ENCODE measurements at regions not wholly inside any gene's neighbourhood (a gene's known extent, or its start where the extent isn't known, plus 50 kb on each side); places are given as distances from the start of the nearest gene placed in this dataset.
"Not testable (repeated sequence)": the region's sequence is repeated elsewhere in the genome, so short reads cannot be mapped to it uniquely, and the experiment has no call there.

GRCh38 chr2:81097361-81097760, 792.8 kb upstream of the LRRTM1 start:
- no peak for DNase-seq (ENCODE audit: low read depth, low spot score)
- no peak overlapping the region for H3K4me3 ChIP-seq (ENCODE audit: low read length)

GRCh38 chr2:81093031-81093430, 788.5 kb upstream of the LRRTM1 start:
- DNase-seq (ENCODE audit: low read depth, low spot score), result no peak
- no peak overlapping the region for H3K4me3 ChIP-seq (ENCODE audit: low read length)

- no peak for DNase-seq (ENCODE audit: low read depth, low spot score)
- H3K4me3 ChIP-seq (ENCODE audit: low read length), result no peak overlapping the region
These were observed 783.1 kb upstream of the LRRTM1 start for GRCh38 chr2:81087646-81088045.

GRCh38 chr2:81084101-81084500, 779.5 kb upstream of the LRRTM1 start:
- no peak overlapping the region for H3K4me3 ChIP-seq (ENCODE audit: low read length)
- DNase-seq (ENCODE audit: low read depth, low spot score), result no peak

GRCh38 chr2:81078631-81079030, 774.1 kb upstream of the LRRTM1 start:
- no peak for DNase-seq (ENCODE audit: low read depth, low spot score)
- H3K4me3 ChIP-seq (ENCODE audit: low read length), result no peak overlapping the region

GRCh38 chr2:81078102-81078501, 773.5 kb upstream of the LRRTM1 start:
- H3K4me3 ChIP-seq (ENCODE audit: low read length), result no peak overlapping the region
- DNase-seq (ENCODE audit: low read depth, low spot score), result no peak

GRCh38 chr2:81077396-81077795, 772.8 kb upstream of the LRRTM1 start:
- no peak for DNase-seq (ENCODE audit: low read depth, low spot score)
- no peak overlapping the region for H3K4me3 ChIP-seq (ENCODE audit: low read length)

GRCh38 chr2:81073412-81073811, 768.9 kb upstream of the LRRTM1 start:
- no peak overlapping the region for H3K4me3 ChIP-seq (ENCODE audit: low read length)
- no peak for DNase-seq (ENCODE audit: low read depth, low spot score)

GRCh38 chr2:81068144-81068543, 763.6 kb upstream of the LRRTM1 start:
- H3K4me3 ChIP-seq (ENCODE audit: low read length), result no peak overlapping the region
- no peak for DNase-seq (ENCODE audit: low read depth, low spot score)

GRCh38 chr2:81061016-81061415, 756.5 kb upstream of the LRRTM1 start:
- DNase-seq (ENCODE audit: low read depth, low spot score), result no peak
- no peak overlapping the region for H3K4me3 ChIP-seq (ENCODE audit: low read length)

- H3K4me3 ChIP-seq (ENCODE audit: low read length), result no peak overlapping the region
- no peak for DNase-seq (ENCODE audit: low read depth, low spot score)
These were observed 746.1 kb upstream of the LRRTM1 start for GRCh38 chr2:81050580-81051095.

- no peak for DNase-seq (ENCODE audit: low read depth, low spot score)
- H3K4me3 ChIP-seq (ENCODE audit: low read length), result no peak overlapping the region
These were observed 739.1 kb upstream of the LRRTM1 start for GRCh38 chr2:81043681-81044080.

- DNase-seq (ENCODE audit: low read depth, low spot score), result no peak
- no peak overlapping the region for H3K4me3 ChIP-seq (ENCODE audit: low read length)
These were observed 702.6 kb upstream of the LRRTM1 start for GRCh38 chr2:81007104-81007503.

GRCh38 chr2:81002906-81003305, 698.4 kb upstream of the LRRTM1 start:
- H3K4me3 ChIP-seq (ENCODE audit: low read length), result no peak overlapping the region
- DNase-seq (ENCODE audit: low read depth, low spot score), result no peak

GRCh38 chr2:80987466-80987865, 682.9 kb upstream of the LRRTM1 start:
- H3K4me3 ChIP-seq (ENCODE audit: low read length), result no peak overlapping the region
- DNase-seq (ENCODE audit: low read depth, low spot score), result no peak

GRCh38 chr2:80969900-80970299, 665.3 kb upstream of the LRRTM1 start:
- DNase-seq (ENCODE audit: low read depth, low spot score), result no peak
- H3K4me3 ChIP-seq (ENCODE audit: low read length), result no peak overlapping the region

- DNase-seq (ENCODE audit: low read depth, low spot score), result no peak
These were observed 663.9 kb upstream of the LRRTM1 start for GRCh38 chr2:80968450-80968849.

GRCh38 chr2:80947601-80948130, 643.1 kb upstream of the LRRTM1 start:
- no peak overlapping the region for H3K4me3 ChIP-seq (ENCODE audit: low read length)
- no peak for DNase-seq (ENCODE audit: low read depth, low spot score)

More at GRCh38 chr2:80968450-80968849, 663.9 kb upstream of the LRRTM1 start:
- H3K4me3 ChIP-seq (ENCODE audit: low read length), result no peak overlapping the region

- H3K4me3 ChIP-seq (ENCODE audit: low read length), result no peak overlapping the region
- no peak for DNase-seq (ENCODE audit: low read depth, low spot score)
These were observed 638.9 kb upstream of the LRRTM1 start for GRCh38 chr2:80943487-80943886.

GRCh38 chr2:80942766-80943165, 638.2 kb upstream of the LRRTM1 start:
- DNase-seq (ENCODE audit: low read depth, low spot score), result no peak
- H3K4me3 ChIP-seq (ENCODE audit: low read length), result no peak overlapping the region

- no peak overlapping the region for H3K4me3 ChIP-seq (ENCODE audit: low read length)
- DNase-seq (ENCODE audit: low read depth, low spot score), result no peak
These were observed 633.9 kb upstream of the LRRTM1 start for GRCh38 chr2:80938463-80938862.

- DNase-seq (ENCODE audit: low read depth, low spot score); H3K4me3 ChIP-seq (ENCODE audit: low read length): not testable (repeated sequence)
These were observed 627.3 kb upstream of the LRRTM1 start for GRCh38 chr2:80931820-80932219.
